Neutrophil (primary cell): ENCODE measurements at regions not wholly inside any gene's neighbourhood (a gene's known extent, or its start where the extent isn't known, plus 50 kb on each side); places are given as distances from the start of the nearest gene placed in this dataset.

Experiments
- H3K27ac ChIP-seq: fragments of 200-600 bp; sonication (generic); 2 replicates; pipeline ENCODE4 v1.5.1; 2016; ENCODE audit warnings: mild to moderate bottlenecking, moderate library complexity
- H3K27me3 ChIP-seq: fragments of 200-600 bp; sonication (generic); 2 replicates; pipeline ENCODE4 v1.6.0; 2016; ENCODE audit warnings: mild to moderate bottlenecking
- H3K36me3 ChIP-seq: fragments of 200-600 bp; sonication (generic); 2 replicates; pipeline ENCODE4 v1.5.1; 2017
- H3K4me1 ChIP-seq, 2 experiments: fragments of 200-600 bp in 1 of 2; sonication (generic) in 1 of 2; 1 replicate in 1 of 2; 2 replicates in 1 of 2; pipeline versions ENCODE4 v1.5.1 to v1.6.1; 2013 to 2016; ENCODE audit warnings: low read depth in 1 of 2, low read length in 1 of 2, mild to moderate bottlenecking in 1 of 2, moderate library complexity in 1 of 2; ENCODE audit not compliant: control insufficient read depth in 1 of 2, insufficient read depth in 1 of 2
- H3K4me3 ChIP-seq, 2 experiments: fragments of 200-600 bp in 1 of 2; sonication (generic) in 1 of 2; 1 replicate in 1 of 2; 2 replicates in 1 of 2; pipeline ENCODE4 v1.5.1; 2013 to 2016; ENCODE audit warnings: low read depth in 1 of 2, low read length in 1 of 2, mild to moderate bottlenecking in 1 of 2, moderate library complexity in 1 of 2
- H3K9me3 ChIP-seq: fragments of 200-600 bp; sonication (generic); 2 replicates; pipeline ENCODE4 v1.5.1; 2016
- TF ChIP-seq, protein P1 (sequence below): fragments of 200-600 bp; sonication (generic); IDR thresholded peaks from 2 replicates; pipeline ENCODE4 v1.5.1; 2016; ENCODE audit warnings: antibody characterized with exemption

DNA sequence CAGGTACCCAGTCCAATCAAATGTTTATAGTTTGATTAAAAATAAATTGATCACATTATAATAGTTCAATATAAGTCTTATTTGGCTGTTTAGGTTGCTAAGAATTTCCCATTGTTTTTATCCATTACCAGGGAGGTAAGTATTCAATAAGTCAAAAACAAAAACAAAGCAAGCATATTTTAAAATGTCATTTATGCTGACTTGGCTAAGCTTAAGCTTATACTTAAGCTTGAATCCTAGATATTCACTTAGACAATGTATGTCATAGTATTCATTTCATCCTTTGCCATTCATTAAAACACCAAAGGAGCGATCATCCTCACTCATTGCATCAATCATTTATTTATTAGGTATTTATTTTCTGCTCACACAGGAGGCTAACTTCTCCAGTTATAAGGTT lies 144.9 kb downstream of the PRL start:
- no peak overlapping the region for H3K27ac ChIP-seq
- no peaks in the 10 kb centered on the region for H3K36me3 ChIP-seq
- H3K9me3 ChIP-seq, result no peaks in the 10 kb centered on the region
- H3K4me3 ChIP-seq, result no peak overlapping the region
- TF ChIP-seq, protein P1, sequence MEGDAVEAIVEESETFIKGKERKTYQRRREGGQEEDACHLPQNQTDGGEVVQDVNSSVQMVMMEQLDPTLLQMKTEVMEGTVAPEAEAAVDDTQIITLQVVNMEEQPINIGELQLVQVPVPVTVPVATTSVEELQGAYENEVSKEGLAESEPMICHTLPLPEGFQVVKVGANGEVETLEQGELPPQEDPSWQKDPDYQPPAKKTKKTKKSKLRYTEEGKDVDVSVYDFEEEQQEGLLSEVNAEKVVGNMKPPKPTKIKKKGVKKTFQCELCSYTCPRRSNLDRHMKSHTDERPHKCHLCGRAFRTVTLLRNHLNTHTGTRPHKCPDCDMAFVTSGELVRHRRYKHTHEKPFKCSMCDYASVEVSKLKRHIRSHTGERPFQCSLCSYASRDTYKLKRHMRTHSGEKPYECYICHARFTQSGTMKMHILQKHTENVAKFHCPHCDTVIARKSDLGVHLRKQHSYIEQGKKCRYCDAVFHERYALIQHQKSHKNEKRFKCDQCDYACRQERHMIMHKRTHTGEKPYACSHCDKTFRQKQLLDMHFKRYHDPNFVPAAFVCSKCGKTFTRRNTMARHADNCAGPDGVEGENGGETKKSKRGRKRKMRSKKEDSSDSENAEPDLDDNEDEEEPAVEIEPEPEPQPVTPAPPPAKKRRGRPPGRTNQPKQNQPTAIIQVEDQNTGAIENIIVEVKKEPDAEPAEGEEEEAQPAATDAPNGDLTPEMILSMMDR, result no peak
- peaks cover 20% of the 10 kb centered on the region for H3K27me3 ChIP-seq
- H3K4me1 ChIP-seq, result no peaks in the 10 kb centered on the region

DNA sequence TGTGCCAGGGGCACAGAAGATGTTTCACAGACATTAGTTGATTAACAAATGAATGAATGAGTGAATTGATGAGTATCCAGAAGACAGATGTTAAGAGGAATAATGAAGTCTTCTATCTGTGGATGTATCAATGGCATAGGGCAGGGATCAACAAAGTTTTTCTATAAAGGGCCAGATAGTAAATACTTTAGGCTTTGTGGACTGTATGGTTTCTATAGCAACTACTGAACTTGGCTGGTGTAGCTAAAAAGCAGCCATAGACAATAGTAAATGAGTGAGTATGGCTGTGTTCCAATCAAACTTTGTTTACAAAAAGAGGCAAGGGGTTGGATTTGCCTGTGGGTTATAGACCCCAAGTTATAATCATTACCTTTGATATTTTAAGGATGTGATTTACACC lies 144.0 kb downstream of the PRL start:
- TF ChIP-seq, protein P1, result no peak
- Histone ChIP-seq H3K27me3 (peaks cover 10% of the 10 kb centered on the region), H3K9me3 (no peaks in the 10 kb centered on the region), H3K4me1 (no peaks in the 10 kb centered on the region), H3K4me3 (no peak overlapping the region), H3K36me3 (no peaks in the 10 kb centered on the region), H3K27ac (no peak overlapping the region)

DNA sequence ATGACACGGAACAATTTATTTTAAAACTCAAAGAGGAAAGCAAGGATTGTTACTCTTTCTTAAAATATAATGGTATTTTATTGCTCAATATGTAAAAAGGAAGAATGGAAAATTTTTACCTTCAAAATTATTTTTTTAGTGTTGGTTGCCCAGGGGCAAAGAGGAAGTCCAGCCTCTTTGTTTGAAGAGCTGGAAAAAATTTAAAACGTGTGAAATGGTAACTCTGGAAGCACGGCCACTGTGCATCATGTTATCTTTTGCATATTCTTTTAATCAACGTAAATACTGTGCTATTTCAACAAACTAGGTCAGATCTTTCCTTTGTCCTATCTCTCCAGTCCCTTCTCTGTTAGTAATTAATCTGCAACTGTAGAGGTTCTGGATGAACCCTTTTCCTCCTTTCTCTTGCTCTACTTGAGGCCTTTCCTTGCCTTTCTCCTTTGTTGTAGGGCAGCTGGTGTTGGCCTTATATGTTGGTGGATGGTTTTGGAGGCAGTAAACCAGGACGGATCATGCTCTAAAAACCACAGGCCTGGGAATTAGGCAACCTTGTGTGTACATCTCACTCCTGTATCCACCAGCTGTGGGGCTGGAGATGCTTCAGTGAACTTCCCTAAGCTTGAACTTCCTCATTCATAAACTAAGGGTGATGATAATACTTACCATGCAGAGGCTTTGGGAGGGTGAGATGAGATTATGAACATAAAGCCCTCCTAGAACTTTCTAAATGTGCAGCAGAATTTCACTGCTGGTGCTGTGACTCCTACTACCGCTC lies 143.3 kb downstream of the PRL start:
- TF ChIP-seq, protein P1, result no peak
- Histone ChIP-seq H3K27me3 (peaks cover 3% of the 10 kb centered on the region), H3K36me3 (no peaks in the 10 kb centered on the region), H3K4me1 (no peaks in the 10 kb centered on the region), H3K27ac (no peak overlapping the region), H3K9me3 (no peaks in the 10 kb centered on the region), H3K4me3 (no peak overlapping the region)

DNA sequence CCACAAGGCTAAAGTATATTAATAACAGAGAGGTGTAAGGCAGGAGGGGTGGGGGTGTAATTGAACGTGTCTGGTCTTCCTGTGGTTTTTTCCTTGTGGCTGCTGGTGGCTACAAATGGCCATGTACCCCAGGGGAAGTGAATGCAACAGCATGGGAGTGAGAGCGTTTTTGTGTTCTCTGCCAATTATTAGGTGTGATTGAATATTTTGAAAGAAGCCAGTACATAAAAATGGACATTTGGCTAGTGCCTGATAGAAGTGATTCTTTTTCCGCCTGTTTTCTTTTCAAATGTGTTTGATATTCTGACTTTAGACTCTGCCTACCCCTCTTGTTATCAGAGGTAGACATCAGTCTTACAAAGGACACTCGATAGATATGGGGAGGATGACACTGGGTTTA lies 141.3 kb downstream of the PRL start:
- H3K36me3 ChIP-seq, result no peaks in the 10 kb centered on the region
- no peak overlapping the region for H3K27ac ChIP-seq
- H3K4me1 ChIP-seq, result no peaks in the 10 kb centered on the region
- no peaks in the 10 kb centered on the region for H3K9me3 ChIP-seq
- no peaks in the 10 kb centered on the region for H3K27me3 ChIP-seq
- TF ChIP-seq, protein P1, result no peak
- H3K4me3 ChIP-seq, result no peak overlapping the region

DNA sequence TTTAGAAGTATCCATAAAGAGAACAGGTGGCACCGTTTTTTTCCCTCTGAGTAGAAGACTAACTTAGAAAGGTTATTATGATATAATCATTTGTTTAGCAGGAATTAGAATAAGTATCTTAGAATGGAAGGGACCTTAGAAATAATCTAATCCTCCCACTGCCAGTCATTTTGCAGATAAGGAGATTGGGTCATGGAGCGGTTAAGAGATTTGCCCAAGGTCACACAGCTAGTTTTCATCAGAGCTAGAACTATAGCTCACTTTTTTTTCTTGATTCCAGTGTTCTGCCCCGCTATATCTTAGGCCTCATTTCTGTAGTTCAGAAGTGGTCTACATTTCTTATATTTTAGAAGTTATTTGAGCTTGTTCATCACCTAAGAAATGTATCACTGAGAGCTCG lies 139.6 kb downstream of the PRL start:
- H3K36me3 ChIP-seq, result no peaks in the 10 kb centered on the region
- TF ChIP-seq, protein P1, result no peak
- no peaks in the 10 kb centered on the region for H3K9me3 ChIP-seq
- H3K27ac ChIP-seq, result no peak overlapping the region
- no peak overlapping the region for H3K4me3 ChIP-seq
- no peaks in the 10 kb centered on the region for H3K27me3 ChIP-seq
- no peaks in the 10 kb centered on the region for H3K4me1 ChIP-seq
